ENCODE measurements at regions not wholly inside any gene's neighbourhood (a gene's known extent, or its start where the extent isn't known, plus 50 kb on each side); places are given as distances from the start of the nearest gene placed in this dataset.

- TF ChIP-seq CHD7 (IDR thresholded peaks at IDR 0.05; ENCODE audit: insufficient replicate concordance, low read length), result no peak
These were observed 589.5 kb downstream of the KCTD12 start (continued) for GRCh38 chr13:76296751-76297150.

Data from H1 (cell line).